HK-2 (cell line): ENCODE measurements at regions not wholly inside any gene's neighbourhood (a gene's known extent, or its start where the extent isn't known, plus 50 kb on each side); places are given as distances from the start of the nearest gene placed in this dataset.
"Not testable (repeated sequence)": the region's sequence is repeated elsewhere in the genome, so short reads cannot be mapped to it uniquely, and the experiment has no call there.

Experiments used
- DNase-seq: peaks from one replicate; pipeline ENCODE4 v3.0.0-alpha.2; 2018; ENCODE audit not compliant: unreplicated experiment

DNA sequence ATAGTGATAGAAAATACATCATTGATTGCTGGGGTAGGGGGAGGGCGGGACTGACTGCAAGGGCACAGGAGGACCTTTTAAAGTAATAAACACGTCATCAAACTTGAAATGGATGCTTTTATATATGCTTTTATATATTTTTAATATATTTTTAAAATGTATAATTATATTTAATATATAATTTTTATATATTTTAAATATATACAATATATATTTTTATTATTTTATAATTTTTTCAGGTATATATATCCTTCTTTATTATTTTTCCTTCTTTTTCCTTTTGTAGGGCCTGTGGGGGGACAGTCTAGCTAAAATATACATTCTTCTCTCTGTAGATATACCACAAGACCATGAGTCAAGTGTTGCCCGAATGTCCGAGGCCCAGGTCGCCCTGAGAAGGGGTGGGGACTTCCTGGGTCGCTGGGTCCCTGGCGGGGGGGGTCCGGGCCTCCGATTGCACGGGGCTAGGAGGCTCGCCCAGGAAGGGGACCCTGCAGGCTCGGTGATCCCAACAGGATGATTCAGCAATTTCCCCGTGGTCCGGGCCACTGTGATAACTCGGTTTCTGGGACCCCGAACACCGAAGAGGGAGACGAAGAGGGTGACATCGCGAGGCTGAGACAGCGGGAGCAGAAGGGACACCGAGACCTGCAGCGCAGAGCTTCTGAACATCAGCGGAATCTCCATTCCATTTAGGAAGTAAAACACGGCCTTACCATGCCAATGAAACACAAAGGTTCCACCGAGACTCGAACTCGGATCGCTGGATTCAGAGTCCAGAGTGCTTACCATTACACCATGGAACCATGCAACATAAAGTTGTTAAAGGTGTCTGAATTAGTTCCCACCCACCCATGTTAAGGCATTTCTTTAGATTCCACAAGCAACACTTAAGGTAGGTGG is 112.5 kb upstream of the NBPF11 start:
- DNase-seq = no peak

DNA sequence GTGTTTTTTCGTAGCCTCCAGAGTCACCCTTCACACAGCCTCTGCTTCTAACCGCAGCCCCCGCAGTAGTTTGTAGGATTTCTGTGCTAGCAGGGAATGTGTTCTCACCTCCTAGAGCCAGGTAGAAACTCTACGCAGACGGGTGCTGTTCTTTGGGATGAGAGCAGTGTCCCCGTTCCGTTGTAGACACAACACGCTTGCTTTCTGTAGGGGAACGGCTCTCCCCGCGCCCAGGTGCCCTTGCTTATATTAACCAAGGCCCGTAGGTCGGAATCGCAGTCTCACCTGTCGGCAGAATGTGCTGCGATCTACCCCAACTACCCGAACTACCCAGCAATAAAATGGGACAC is 111.8 kb upstream of the NBPF11 start:
- DNase-seq = no peak

DNA sequence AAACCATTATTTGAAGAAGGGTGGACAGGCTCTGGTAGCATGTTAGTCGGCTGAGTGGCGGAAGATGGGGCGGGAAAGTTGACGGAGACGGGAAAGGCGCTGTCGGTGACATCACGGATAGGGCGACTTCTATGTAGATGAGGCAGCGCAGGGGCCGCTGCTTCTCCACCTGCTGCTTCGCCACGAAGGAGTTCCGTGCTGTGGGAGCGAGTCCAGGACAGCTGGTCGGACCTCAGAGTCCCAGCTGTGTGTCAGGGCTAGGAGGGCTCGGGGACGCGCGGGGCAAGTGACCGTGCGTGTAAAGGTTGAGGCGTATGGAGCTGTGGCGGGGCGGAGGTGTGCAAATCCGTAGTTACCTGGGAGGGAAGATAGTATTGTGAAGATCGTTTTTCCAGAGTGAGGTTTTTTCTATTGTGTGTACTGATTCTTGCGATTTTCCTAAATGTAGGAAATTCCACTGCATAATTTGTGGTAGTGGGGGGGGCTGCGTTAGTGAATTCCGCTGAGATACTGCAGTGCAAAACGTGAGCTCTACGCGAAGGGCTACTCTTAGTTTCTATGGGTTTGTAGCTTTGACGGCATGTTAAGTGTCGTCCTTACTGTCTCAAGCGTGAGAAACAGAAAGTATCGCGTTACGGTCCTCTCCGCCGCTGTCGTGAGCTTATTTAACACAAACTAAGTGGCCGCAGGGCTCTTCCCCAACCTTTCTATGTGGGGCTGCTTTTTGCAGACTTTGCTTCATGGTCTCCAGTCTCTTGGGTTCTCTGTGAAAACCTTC is 111.2 kb upstream of the NBPF11 start:
- DNase-seq = peak; percentile 1

DNA sequence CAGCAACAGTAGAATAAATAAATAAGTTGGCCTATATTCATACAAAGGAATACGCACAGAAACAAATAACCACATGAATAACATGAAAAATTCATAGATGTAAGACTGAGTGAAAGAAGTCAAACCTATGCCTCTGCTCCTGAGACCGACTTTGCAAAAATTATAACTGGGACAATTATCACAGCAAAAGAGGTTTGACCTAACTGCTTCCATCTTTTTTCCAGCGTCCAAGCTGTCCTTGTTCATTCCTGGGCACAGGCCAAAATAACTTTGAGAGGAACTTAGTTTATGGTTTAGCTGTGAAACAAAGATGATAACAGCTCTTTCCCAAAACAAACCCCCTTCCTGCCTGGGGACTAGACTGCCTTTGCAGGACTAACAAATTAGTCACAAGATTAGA is 109.6 kb upstream of the NBPF11 start:
- not testable (repeated sequence) for DNase-seq

DNA sequence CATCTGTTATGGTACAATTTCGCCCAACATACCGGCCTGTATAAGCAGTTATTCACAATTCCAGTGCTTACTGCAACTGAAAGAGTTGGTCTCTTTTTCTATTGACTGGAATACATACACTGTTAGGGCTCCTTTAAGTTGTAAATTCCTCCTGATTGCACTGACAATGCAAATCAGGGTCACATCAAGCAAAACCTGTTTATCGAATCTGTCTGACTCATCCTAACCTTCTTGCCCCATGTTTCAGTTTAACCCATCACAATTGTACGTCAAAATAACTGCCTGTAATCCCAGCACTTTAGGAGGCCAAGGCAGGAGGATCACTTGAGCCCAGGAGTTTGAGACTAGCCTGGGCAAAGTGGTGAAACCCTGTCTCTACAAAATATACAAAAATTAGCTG is 105.8 kb upstream of the NBPF11 start:
- DNase-seq = not testable (repeated sequence)

DNA sequence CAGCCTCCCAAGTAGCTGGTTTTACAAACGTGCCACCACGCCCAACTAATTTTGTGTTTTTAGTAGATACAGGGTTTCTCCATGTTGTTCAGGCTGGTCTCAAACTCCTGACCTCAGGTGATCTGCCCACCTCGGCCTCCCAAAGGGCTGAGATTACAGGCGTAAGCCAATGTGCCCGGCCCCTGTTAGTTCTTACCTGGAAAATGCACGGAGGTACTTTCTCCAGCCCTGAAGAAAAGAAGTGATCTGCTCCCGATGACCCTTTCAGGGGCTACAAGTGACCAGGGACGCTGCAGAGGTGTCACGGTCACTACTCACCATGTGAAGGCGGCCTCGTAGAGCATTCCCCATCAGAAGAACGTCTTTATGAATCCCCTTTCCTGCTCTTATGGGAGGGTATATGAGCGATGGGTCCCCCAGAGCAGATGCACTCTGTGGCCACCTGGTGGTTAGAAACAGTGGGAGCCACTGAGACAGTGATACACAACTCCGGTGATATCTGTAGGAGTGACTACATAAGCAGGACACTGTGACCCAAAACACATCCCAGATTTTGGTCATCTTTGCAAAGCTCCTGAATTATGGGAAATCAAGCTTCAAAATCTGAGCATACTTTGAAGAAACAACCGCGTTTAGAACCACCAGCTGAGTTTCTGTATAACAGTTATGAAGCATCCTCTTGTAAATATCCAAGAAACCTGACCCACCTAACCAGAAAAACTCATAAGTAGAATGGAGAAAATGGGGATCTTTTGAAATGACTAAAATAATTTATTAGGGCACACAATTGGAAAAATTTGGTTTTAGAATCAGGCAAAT is 102.7 kb upstream of the NBPF11 start:
- peak; percentile 5 for DNase-seq

DNA sequence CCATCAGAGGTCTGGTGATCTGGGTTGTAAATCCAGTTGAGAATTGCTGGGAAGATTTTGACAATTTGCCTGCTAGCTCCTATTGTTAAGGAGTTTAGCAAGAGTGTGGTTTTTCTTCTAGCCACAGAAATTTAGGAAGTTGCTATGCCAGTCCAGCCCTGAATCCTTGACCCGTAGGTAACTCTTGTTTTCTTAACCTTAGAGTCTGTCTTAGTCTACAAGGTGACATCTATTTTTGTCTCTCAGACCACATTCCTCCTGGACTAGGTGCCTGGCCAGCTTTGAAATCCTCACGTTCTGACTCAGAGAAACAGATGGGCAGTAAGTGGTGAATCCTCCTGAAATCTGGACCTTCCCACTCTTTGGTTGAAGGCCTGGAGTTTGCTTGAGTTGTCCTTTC is 101.7 kb upstream of the NBPF11 start:
- not testable (repeated sequence) for DNase-seq

DNA sequence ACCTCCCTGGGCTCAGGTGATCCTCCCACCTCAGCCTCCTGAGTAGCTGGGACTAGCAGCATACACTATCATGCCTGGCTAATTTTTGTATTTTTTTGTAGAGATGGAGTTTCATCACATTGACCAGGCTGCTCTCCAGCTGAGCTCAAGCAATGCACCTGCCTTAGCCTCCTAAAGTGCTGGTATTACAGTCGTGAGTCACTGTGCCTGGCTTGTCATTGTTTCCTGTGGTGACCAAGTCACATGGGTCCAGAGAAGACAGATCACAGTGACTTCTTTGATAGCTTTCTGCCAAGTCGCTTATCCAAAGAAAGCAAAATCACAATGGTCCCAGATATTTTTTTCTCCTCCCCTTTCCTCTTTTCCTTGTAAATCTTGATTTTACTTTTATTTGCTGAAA is 96.7 kb upstream of the NBPF11 start:
- DNase-seq = not testable (repeated sequence)

DNA sequence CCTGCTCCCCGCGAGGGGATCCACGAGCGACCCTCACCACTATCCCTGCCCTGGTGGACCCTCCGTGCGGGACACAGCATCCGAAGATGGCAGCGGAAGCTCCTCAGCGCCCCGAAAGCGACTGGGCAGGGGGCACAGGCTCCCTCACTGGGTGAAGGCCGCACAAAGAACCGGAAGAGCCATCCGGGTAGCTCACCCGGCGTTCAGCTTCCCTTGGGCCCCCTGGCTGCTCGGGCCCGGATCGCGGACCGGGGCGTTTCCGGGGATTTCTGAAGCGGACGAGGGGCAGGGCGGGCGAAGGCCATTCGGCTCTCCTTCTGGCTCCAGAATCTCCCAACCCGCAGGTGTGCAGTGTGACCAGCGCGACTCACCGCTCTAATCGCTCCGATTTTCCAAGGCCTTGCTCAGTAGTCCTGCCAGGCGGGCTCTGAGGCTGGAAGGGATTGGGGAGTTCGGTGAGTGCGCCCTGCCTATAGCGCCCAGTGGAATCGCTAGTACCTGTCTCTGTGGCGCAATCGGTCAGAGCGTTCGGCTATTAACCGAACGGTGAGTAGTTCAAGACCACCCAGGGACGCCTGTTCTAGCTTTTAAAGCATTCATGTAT is 94.3 kb upstream of the NBPF11 start:
- DNase-seq = not testable (repeated sequence)

DNA sequence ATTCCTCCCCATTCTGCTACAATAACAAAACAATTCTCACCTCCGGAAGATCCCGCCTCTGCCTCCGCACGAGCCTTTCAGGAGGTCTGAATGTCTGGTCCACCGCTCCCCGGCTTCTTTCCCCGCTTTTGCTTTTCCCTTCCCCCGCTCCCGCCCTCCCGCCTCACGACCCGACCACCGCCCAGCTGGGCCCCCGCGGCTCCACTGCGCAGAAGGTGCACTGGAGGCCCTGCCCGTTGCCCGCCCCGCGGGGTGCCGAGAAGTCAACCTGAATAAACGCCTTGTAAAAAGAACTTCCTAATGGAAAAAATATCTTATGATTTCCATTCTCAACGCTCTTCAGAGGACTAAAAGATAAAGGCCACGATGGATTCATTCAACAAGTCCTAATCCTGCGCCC is 93.8 kb upstream of the NBPF11 start:
- not testable (repeated sequence) for DNase-seq

DNA sequence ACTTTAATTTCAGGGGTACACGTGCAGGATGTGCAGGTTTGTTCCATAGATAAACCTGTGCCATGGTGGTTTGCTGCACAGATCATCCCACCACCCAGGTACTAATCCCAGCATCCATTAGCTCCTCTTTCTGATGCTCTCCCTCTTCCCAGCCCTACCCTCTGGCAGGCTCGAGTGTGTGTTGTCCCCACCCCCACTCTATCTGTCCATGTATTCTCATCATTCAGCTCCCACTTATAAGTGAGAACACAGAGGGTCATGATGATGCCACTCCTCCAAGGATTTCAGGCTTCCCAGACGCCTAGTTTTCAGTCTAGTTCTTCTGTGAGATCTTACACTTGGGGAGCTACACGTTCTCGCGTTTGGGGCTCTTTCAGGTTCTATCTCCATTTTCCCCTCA is 93.4 kb upstream of the NBPF11 start:
- DNase-seq = not testable (repeated sequence)

DNA sequence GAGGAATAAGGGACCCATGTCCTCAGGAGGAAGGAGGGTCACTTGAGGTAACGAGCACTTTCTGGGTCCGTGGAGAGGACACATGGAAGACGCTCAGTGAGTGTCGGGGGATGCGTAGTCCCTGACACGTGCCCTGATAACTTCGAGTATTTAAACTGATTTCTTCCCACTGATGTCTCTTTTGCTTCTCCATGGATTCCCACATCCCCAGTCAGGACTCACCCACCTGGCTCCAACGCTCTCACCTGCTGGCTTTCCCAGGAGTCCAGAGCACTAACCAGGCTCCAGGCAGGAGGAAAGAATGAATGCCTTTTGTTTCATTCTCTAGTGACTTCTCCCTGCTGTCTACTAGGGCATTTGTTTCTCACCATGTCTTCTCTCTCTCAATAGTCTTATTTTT is 81.2 kb upstream of the NBPF11 start:
- not testable (repeated sequence) for DNase-seq

DNA sequence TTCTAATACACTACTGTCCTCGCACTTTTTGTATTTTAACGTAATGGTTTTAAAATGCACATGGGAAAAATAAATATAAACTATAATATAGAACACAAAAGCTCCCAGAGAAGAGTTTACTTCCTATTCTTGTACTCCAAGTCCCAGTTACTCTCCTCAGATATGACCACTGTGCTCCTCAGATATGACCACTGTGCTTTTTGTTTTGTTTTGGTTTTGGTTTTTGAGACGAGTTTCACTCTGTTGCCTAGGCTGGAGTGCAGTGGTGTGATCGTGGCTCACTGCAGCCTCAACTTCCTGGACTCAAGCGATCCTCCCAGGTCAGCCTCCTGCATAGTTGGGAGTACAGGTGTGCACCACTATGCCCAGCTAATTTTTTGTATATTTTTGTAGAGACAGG is 76.8 kb upstream of the NBPF11 start:
- not testable (repeated sequence) for DNase-seq

DNA sequence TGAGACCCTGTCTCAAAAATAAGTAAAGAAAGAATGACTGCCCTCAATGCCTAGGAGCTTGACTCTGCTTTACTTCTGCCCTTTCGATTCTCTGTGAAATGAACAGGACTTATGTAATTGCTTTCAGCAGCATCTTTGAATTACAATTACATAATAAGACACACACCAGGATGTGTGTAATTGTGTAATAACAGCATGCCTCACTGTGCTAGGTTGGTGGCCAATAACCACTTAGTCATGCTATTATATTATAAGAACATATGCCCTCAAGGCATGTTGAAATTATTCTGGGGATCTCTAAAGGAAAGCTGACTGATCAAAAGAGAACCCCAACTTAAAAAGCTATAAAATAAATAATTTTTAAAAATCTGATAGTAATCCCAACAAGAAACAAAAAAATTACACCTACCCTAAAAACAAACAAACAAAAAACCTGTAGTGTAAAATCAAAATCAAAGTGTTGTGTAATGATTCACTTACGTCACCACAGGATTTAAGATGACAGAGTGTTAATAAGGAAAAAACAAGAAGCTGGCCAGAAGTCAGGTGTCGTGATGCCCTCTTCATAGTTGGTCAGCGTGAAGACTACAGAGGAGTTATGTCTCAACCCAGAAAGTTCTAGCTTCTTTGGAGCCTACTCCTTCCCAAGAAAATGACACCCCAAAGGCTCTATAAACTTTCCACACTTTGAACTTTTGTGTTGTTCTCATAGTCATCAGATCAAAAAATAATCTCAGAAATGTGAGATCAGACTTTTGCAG is 70.5 kb upstream of the NBPF11 start:
- DNase-seq = not testable (repeated sequence)

DNA sequence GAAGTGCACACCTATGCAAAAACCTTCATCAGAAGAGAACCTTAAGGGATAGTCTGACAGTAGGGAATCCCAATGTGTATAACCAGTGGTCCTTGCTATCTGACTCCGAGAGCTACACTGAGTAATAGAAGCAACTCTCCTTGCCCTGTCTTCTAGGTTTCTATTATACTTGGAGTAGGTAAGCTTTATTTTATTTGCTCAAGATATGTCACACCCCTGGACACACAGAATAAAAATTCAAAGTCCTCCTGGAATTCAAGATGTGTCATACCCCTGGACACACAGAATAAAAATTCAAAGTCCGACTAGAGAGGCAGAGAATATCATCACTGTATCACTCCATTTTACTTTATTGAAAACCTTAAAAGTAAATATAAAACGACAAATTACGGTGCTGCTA is 69.5 kb upstream of the NBPF11 start:
- not testable (repeated sequence) for DNase-seq

DNA sequence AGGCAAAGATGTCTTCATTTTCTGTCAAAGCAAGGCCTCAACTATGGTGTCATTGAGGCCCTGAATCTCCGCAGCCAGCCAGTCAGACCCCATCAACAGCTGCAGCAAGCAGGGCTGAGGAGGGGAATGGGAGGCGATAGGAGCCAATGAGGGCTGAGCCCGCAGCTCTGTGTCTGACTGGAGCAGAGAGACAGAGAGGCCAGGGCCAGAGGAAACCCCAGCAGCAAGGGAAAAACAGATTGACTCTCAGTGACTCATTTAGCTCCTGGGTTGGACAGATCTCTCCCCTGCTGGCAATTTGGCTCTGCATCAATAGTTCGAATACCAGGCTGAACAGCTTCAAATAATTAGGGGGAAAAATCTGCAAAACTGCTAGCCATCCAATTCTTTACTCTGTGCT is 67.1 kb upstream of the NBPF11 start:
- not testable (repeated sequence) for DNase-seq

DNA sequence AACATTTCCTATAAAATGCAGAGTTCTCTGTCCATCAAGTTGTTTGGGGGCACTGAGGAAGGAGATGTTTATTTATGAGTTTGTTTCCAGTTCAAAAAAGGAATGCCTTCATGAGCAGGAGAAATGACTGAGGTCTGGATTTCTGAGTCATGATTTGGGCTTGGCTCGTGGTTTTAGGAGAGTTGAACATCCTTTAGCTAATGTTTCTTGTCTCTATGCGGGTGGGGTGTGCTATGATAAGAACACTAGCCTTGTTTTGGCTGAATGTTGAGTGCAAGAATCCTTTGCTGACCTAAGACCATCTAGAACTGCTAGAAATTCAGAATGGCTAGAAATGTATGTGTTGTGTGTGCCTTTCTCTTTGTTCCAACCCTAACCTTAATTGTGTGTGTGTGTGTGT is 59.1 kb upstream of the NBPF11 start:
- DNase-seq = not testable (repeated sequence)

DNA sequence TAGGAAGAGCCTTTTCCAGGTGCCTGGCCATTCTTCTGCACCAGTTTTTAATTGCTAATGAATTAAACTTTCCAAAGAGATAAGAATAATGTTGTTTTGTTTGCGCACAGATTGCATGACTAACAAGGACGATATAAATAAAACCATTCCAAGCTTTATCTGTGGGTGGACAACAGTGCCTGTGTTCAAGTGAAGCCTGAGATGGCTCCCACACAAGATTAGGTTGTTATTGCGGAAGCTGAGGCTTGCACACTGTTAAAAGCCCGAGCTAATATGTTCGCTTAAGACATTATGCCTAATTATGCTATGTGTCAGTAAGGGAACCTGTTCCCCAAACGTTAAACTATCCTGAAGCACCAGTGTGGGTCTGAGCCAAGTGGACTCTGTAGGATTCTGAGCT is 58.5 kb upstream of the NBPF11 start:
- DNase-seq = not testable (repeated sequence)

DNA sequence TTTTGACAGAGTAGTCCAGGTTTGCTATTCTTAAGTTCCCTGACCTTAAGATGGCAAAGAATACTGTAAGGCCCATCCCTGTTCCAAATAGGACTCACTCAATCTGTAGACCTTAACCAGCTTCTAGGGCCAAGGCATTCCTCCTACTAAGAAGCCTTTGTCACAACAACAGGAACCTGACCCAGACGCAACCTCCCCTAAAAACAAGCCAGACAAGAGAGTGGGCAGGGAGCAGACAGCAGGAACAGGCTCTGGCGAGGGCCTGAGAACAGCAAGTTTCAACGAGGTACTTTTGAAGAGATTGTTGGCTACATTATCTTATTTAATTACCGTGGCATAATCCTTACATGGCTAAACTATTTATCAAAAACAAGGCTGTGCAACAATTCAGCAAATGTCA is 58.1 kb upstream of the NBPF11 start:
- DNase-seq = not testable (repeated sequence)

DNA sequence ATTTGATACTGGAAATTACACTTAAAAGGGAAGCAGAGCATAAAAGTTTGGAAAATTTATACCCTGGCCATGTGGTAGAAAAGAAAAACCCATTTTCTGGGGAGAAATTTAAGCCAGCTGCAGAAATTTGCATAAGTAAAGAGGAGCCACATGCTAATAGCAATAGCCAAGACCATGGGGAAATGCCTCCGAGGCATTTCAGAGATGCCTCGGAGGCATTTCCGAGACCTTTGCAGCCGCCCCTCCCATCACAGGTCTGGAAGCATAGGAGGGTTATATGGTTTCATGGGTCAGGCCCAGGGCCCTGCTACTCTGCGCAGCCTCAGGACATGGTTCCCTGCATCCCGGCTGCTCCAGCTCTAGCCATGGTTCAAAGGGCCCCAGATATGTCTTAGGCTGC is 49.9 kb upstream of the NBPF11 start:
- not testable (repeated sequence) for DNase-seq
